NCI-H2171 treated with DMSO at 0.1 percent for 48 hours (cell line): ENCODE measurements at regions not wholly inside any gene's neighbourhood (a gene's known extent, or its start where the extent isn't known, plus 50 kb on each side); places are given as distances from the start of the nearest gene placed in this dataset.
"Not testable (repeated sequence)": the region's sequence is repeated elsewhere in the genome, so short reads cannot be mapped to it uniquely, and the experiment has no call there.

Experiments
- DNase-seq: peaks from one replicate; lab custom pipeline; 2025; lab: John Stamatoyannopoulos, UW

DNA sequence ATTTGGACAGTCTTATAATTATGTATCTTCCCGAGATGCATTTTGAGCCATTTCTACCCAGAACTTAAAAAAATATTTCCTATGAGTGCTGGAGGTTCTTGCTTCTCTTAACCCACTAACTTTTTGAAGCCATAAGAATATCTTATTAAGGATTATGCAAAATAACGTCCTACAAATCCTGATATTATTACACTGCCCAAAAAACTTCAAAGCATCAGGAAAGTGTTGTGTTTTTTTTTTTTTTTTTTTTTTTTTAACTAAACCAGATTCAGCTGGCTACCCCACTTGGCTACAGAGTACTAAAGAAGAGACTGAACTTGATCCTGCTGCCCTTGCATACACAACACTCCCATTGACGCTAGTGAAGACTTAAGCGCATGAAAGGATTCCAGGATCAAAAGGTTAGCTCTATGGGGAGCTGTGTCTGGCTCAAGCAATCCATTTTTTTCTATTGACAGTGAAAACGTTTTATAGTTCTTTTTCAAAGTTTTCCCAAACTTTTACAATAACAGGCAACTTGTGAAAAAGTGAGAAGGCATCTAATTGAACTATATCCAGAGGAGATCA is 141.4 kb downstream of the KCNRG start:
- no peak for DNase-seq

DNA sequence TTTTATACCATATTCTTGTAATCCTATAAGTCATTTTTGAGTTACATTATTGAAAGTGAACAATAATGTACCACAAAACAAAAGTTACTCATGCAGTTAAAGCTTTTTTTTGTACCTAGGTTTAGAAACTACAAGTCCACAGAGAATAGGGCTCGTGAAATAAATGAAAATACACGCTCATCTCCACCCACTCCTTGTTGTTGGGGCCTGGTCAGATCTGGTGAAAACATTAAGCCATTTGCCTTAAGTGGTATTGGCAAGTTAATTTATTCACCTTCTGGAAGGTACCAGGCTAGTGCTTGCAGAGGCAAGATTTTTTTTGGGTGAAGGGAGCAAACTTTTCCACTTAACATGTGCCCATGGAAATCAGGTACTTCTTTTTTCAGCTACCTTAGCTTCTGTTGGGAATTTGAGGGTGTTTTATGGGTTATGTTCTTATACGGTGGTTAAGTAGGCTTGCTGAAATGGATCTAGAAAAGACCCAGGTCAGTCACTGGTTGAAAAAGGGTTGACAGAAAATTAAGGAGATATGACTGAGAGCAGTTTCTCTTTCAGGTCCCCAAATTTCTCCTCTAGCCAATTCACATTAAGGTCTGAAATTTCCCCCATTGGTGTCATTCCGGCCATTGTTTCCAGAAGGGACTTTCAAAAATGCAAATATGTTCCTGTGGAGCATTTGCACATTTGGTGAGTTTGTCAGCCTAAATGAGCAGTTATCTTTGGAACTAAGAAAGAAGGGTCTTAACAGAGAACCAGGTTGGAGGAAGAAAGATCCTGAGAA is 143.3 kb downstream of the KCNRG start:
- DNase-seq: no peak

DNA sequence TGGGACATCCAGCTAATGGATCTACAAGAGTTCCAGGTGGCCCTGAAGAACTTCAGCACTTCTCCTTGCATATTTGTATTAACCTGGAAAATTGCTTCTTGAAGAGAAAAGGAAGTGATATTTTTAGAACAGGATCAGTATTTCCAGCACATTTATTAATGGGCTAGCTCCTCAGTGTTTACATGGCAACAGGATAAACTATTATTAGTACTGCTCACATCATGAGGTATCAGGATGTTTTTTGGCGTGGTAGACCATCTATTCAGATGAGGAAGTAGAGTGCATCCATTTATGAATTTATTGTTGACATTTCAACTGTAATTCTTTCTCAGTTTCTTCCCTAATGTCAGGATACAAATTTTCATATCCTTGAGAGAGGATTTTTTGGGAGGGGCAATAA is 144.4 kb downstream of the KCNRG start:
- DNase-seq: no peak

DNA sequence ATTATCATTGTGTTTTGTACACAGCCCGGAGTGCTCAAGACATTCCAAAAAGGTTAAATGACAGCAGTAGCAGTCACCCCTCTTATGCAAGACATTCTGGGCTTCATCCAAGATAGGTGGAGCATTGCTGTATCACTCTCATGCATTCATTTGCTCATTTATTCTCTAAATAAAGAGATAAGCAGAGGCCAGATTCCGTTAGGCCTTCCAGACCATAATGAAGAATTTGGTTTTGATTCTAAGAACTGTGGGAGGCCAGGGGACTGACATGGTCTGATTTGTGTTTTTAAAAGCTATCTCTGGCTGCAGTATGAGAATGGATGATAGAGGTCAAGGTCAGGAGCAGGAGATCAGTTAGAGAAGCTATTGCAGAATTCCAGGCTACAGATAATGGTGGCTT is 145.8 kb downstream of the KCNRG start:
- DNase-seq: no peak

DNA sequence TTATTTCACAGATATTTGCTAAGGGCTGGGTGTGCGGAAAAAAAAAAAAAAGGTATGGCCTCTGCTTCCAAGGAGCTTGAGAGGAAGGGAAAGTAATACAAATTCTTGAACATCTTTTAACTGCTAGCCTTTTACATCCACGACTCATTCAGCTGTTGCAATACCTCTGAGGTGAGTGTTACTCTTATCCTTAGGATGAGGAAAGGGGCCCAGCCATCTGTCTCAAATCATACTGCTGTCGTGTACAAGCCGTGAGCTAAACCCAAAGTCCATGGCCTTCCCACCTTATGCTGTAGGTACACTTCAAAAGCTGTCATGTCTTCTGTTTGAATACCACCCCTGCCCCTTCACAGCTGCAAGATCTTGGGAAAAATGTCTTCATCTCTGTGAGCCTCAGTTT is 146.8 kb downstream of the KCNRG start:
- peak; percentile 29 for DNase-seq

DNA sequence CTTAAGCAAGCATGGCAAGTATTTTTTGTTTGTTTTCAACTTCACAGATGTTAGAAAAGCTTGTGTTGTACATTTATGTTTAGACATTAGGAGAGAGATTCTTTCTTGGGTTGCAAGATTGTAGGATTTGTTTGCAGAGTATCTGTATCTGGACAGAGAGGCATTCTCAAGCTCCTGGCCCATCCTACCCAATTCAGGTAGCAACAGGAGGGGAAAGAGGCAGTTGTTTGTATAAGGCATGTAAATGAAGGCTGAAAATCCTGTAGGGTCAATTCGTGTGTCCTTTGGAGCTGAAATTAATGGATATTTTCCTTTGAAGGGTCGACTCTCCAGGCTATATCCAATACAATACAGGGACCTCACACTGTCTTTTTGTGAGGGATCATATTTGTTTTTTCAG is 147.3 kb downstream of the KCNRG start:
- DNase-seq: no peak

DNA sequence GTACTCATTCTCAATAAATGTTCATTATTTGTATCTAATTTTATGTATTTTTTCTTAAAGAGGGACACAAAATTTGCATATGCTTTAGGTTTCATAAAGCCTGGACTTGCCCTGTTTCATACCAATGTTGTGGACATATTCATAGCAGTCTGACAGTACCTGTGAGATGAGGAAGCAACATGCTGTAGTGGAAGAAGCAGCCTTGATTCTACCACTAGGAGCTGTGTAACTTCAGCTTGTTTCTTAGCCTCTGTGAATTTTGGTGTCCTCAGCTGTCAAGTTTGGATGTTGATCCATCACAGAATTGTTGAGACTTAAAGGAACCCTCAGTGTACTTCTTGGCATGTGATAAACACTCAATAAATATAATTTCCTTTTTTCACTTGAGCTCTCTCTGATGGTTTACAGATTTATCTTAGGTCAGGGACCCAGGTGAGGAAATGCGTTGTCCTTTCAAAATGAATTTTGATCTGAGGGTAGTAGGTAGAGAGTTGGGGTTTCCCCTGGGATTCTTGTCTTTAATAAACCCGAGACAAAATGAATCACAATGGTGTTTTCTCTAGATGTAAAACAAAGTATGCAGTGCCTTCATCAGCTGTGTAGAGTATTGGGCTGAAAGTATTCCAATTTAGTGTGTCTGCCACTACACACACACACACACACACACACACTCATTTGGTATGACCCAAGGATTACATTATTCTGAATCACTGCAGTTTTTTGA is 152.1 kb downstream of the KCNRG start:
- no peak for DNase-seq

DNA sequence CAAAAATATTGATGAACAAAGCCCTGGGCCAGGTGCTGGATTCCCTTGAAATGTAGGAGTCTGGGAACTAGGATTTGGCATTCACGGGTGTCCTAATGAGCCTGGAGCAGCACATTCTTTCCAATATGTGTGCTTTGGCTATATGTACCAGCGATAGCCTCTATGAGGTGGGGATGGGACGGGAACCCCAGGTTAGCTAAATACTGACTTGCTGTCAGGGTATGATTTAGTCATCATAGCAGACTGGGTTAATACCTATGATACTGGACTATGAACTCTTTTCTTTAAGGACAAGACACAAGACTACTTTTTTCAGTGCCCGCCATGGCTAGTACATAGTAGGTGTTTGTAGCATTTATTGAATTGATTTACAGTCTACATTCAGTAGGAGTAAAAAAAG is 152.7 kb downstream of the KCNRG start:
- no peak for DNase-seq

DNA sequence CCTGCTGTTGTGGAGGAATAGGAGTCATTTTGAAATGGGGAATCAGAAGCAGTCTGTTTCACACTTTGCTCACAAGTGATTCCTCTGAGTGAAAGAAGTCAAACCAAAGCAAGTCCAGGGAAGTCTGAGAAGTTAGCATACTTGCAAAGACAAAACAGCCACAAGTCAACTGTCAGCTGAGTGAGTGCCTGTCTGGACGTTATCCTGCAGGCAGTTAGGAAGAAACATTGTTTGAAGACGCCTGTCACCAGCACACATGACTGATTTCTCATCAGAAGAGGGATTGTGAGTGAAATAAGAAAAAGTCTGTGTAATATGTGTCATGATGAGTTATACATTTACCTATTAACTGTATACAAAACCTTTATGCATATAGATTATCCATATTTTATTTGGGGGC is 153.5 kb downstream of the KCNRG start:
- no peak for DNase-seq

DNA sequence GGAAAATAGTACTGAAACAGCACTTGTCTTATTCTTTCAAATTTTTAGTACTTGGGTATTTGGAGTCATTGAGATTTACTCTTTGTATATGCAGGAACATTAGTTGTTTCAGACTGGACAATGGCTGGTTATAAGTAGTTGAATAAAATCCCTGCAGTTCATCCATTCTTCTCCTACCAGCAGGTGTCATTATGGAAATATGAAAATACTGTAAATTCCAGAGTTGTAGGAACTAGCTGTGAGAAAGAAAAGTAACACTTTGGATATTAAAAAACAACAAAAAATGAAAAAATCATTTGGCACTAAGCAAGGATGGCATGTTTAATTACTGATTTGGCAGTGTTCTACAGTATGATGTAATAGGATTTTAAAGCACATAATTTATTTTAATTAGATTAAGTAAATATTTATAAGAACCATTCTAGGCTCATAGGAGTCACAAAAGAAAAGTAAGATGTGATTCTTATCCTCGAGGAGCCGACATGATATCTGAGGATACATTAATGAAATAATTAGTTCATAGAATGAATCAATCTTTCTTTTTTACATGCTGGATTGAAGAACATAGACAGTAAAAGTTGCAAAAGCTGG is 155.3 kb downstream of the KCNRG start:
- DNase-seq: no peak

DNA sequence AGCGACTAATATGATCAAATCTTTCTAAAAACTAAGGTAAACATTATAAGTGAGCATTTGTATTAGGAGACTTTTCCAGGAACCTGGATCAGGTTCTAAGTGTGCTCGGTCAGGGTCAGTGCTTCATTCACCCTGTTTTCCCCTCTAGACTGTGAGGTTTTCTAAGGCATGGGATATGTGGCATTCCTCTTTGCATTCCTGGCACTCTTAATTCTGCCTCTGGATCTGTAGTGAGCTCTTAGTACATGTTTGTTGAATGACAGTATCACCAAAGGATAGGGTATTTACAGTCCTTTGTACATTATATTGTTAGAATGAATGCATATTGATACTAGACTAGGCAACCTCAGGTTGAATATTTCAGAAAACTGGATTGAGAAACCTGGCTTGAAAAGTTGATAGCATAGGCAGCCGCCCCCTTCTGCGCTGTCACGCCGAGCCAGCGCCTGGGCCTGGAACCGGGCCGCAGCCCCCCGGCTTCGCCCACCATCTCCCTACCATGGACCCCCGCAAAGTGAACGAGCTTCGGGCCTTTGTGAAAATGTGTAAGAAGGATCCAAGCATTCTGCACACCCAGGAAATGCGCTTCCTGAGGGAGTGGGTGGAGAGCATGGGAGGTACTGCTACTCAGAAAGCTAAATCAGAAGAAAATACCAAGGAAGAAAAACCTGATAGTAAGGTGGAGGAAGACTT is 156.5 kb downstream of the KCNRG start:
- DNase-seq: no peak

DNA sequence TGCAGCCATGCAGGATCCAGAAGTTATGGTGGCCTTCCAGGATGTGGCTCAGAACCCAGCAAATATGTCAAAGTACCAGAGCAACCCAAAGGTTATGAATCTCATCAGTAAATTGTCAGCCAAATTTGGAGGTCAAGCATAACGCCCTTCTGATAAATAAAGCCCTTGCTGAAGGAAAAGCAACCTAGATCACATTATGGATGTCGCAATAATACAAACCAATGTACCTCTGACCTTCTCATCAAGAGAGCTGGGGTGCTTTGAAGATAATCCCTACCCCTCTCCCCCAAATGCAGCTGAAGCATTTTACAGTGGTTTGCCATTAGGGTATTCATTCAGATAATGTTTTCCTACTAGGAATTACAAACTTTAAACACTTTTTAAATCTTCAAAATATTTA is 157.8 kb downstream of the KCNRG start:
- not testable (repeated sequence) for DNase-seq

DNA sequence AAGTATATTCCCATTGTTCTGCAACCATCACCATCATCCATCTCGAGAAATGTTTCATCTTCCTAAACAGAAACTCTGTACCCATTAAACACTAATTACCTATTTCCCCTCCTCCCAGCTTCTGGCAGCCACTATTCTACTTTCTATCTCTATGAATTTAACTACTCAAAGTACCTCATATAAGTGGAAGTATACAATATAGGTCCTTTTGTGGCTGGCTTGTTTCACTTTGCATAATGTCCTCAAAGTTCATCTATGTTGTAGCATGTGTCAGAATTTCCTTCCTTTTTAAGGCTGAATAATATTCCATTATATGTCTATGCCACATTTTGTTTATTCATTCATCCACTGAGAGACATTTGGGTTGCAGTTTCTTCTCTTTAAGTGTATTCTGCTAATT is 159.4 kb downstream of the KCNRG start:
- DNase-seq: no peak

DNA sequence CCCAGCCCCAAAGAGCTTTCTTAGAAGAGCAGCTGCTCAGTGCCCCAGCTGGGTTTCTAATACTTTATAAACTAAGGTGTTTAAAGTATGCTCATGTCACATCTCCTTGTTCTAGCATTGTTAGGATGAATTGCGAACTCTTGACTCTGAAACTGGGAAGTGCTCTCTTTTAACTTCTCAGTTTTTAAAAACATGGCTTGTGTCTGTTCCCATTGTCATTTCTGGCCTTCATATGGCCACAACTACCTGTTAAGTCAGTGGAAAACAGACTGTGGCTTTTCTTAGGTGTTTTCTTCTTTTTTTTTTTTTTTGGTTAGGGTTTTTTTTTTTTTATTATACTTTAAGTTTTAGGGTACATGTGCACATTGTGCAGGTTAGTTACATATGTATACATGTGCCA is 164.7 kb downstream of the KCNRG start:
- DNase-seq: no peak

DNA sequence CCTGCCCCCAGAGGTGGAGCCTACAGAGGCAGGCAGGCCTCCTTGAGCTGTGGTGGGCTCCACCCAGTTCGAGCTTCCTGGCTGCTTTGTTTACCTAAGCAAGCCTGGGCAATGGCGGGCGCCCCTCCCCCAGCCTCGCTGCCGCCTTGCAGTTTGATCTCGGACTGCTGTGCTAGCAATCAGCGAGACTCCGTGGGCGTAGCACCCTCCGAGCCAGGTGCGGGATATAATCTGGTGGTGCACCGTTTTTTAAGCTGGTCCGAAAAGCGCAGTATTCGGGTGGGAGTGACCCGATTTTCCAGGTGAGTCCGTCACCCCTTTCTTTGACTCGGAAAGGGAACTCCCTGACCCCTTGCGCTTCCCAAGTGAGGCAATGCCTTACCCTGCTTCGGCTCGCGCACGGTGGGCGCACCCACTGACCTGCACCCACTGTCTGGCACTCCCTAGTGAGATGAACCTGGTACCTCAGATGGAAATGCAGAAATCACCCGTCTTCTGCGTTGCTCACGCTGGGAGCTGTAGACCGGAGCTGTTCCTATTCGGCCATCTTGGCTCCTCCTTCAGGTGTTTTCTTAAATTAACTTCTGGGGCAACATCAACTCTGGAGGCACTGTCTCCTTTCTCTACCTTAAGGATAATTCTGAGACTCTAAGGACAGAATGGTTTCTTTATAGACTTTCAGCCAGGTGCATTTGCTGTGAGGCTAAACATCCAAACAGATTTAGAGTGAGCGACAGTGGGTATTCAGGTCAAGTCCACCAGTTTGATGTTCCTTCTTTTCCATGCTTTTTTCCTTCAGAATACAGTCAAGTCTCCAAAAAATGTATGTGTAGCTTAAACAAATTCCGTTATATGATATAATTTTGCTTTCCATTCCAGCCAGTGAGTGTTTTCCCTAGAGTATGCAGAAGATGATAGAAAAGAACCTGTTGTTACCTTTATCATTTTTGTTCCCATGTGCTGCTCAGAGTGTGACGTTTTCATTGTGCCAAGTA is 170.8 kb downstream of the KCNRG start:
- peak; percentile 43 for DNase-seq

DNA sequence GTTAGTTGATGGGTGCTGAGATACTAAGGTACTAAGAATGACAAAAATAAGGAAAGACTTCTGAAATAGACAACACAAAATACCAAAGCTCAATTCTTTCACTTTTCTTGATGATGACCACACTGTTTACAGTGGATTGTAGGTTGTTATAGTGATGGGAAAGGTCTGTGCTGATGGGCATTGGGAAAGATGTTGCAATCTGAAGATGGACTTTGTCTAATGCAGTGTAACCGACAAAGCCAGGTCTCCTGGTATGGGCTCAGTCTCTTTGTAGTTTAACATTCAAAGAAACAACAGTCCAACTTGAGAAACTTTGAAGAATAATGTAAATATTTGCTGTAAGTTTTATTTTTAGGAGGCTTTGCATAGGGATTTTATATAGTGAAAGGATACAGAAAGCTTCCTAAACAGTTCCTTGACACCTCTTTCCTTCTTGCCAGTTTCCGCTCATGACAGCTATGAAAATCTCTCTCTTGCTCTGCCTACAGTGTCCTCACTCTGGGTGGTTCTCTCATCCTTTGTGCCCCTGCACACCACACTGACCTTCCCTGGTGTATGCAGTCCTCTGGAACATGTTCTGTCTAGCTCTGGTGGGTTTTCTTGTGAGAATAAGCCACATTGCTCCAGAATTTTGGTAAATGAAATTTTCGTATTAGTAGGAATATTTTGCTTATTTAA is 172.2 kb downstream of the KCNRG start:
- DNase-seq: no peak

DNA sequence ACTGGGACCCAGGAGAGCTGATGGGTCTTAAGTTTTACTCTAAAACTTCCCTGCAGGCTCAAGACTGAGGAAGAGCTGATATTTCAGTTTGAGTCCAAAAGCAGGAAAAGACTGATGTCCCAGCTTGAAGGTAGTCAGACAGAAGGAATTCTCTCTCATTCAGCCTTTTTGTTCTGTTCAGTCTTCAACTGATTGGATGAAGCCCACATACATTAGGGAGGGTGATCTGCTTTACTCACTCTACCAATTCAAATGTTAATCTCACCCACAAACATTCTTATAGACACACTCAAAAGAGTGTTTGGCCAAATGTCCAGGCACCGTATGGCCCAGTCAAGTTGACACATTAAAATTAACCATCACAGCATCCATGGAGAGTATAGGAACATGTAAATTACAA is 173.5 kb downstream of the KCNRG start:
- DNase-seq: no peak

DNA sequence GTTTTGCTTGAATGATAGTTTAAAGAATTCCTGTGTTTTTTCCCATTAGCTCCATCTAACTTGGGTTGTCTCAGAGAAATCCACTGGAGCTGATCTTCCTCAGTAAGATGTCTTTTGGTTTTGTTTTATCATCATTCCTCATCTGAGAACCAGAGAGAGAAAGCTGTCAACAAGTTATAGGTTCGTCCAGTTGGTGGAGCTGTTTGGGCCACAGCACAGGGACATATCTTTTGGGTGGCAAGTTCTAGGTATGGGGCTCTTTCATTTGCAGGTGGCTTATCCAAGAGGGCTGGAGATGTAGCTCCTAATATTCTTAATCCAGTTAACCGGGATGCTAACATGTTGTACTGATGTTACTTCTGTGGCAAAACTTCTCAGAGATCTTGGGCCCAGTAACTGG is 174.2 kb downstream of the KCNRG start:
- no peak for DNase-seq

DNA sequence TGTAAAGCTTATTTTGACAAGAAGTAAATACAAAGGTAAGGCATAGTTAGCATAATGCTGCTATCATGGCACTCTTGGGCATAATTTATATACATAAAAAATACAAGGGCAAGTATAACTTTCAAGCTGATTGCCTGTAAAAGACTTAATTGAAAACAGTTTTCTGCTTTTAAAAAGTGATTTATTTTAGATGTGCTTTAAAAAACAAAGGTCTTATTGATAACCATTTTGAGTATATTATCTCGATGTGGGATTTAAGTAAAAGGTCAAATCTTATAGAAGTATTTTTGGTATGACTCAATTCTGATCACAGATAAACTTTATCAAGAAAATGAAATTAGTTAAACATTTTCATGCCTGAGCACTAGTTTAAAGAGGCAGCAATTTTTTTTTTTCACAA is 175.8 kb downstream of the KCNRG start:
- no peak for DNase-seq

DNA sequence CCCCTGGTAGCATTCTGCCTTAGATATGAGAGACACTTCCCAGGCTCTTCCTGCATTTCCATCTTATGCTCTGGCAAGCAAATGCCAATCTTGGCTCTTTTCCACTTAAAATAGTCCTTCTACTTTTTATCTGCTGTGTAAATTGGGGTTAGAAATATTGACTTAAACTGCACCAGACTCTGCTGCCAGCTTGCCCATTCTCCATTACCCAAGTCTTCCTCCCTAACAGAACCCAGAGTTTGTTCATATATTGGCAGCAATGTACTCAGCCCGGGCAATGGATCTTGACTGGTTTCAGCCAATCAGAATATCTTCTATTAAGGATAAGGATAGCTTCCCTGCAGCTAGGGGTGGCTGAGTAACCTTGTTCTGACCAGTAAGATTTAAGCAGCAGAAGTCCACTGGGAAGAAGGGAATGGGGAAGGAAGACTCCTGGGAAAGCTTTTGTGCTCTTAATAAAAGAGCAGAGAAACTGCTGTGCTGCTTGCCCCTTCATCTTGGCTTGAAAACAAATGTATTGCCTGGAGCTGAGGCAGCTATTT is 177.1 kb downstream of the KCNRG start:
- no peak for DNase-seq
